ENCODE measurements at regions not wholly inside any gene's neighbourhood (a gene's known extent, or its start where the extent isn't known, plus 50 kb on each side); places are given as distances from the start of the nearest gene placed in this dataset.

GRCh38 chr22:48116871-48117270, 1354.4 kb downstream of the TBC1D22A start:
- TF ChIP-seq GATA2 (IDR thresholded peaks at IDR 0.05; ENCODE audit: low read depth, low read length) (no peak), GATA3 (IDR thresholded peaks at IDR 0.05; ENCODE audit: low read depth, low read length) (no peak)
